Hematopoietic multipotent progenitor cell treated with erythropoietin and hydrocortisone succinate and interleukin-3 and kit ligand, for 17 days (in vitro differentiated cells): ENCODE measurements at regions not wholly inside any gene's neighbourhood (a gene's known extent, or its start where the extent isn't known, plus 50 kb on each side); places are given as distances from the start of the nearest gene placed in this dataset.

Experiments used
- DNase-seq: peaks from one replicate; pipeline ENCODE4 v3.0.0-alpha.2; 2015; ENCODE audit warnings: low spot score

DNA sequence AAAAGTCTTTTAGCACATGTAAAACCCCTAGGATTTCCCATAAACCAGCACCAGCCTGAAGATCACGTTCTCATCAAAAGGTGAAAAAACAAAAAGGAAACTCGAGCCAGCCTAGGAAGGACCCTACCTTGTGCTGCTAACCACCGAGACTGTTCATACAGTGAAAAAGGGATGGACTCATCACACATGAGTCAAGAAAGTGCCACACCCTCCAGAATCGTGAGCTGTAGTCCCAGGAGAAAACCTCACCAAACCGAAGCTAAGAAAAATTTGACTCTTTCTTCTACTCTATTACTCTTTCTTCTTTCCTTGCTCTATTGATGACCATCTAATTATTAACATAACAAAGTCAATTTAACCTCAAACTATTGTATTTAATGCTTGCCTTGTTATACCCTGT, 124.8 kb upstream of the USP9Y start:
- DNase-seq: no peak

DNA sequence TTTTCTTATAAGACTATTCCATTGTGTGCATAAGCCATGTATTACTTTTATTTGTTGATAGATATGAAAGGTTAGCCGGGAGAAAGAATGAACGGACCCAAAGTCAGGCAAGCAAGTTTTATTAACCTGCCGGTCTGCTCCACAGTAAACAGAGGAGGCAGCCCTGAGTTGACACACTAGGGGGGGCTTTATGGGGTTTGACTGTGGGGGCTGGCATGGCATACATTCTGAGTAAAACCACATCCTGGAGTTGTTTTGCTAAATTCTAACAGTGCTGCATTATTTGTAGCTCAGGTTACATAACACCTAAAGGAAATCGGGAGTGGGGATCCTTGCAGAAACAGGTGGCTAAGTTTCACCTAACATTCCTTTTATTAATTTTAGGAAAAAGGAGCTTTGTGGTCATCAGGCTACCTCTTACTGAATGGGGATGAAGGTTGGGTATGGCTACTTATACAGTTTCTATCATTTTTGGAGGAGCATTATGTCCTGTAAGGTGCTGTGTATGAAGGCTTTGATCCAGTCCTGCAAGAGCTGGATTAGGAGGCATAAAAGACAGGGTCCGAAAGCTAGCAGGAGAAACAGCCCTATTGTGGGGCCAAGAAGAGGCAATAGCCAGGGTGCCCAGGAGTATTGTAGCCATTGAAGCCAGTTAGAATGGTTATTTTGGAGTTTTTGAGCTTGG, 107.4 kb upstream of the USP9Y start:
- DNase-seq: no peak

GRCh38 chrY:12598783-12599182, 102.2 kb upstream of the USP9Y start:
- DNase-seq: no peak

- DNase-seq: no peak
These were observed 95.6 kb upstream of the USP9Y start for GRCh38 chrY:12605426-12605825.

GRCh38 chrY:12610861-12611260, 90.2 kb upstream of the USP9Y start:
- no peak for DNase-seq

GRCh38 chrY:12615733-12616446, 85.1 kb upstream of the USP9Y start:
- DNase-seq: no peak

DNA sequence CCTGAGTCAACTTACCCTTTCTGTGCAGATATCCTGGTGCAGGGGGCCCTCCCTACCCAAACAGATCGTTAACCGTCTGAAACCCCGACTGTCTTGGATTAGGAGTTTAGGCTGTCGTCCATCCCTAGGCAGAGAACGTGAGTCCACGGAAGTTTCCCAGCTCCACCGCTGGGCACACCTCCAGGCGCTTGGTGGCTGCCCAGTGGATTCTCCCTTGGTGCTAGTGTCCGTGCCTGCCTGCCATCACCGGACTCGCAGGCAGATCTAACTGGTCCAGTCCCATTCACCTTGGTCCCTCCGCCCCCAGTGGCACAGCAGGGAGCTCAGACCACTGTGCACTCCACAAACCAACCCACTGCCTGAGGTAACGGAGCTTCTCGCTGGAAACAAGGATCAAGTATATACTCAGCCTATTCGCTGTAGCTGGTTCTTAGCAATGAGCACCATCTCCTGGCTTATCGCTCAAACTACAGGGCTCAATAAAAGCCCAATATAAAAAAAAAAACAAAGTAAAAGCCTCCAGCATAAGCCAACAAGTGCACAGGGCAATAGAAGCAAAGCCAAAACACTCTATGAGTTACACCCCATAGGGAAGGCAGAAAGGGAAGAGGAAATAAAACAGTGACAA, 79.5 kb upstream of the USP9Y start:
- DNase-seq: no peak

- DNase-seq: no peak
These were observed 77.8 kb upstream of the USP9Y start for GRCh38 chrY:12623204-12623603.

DNA sequence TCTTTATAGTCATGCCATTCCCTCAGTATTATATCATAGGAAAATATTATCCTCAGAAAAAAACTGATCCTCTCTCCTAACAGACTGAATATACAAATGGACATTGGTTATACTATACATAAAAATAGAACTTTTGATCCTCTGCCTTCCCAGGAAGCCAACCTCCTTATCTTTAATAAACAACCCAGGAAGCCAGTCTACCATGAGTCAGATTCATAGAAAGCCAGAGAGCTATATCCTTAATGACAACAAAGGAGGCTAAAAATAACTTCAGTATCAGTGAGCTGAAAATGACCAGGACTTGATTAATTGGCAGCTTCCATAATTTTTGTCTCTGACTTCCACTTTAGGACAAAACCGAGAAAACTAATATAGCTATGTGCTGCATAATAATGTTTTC, 58.0 kb upstream of the USP9Y start:
- DNase-seq: no peak

- no peak for DNase-seq
These were observed 57.2 kb upstream of the USP9Y start for GRCh38 chrY:12643693-12644348.

- no peak for DNase-seq
These were observed 49.9 kb upstream of the USP9Y start for GRCh38 chrY:12651095-12651494.
